H1 (cell line): ENCODE measurements at regions not wholly inside any gene's neighbourhood (a gene's known extent, or its start where the extent isn't known, plus 50 kb on each side); places are given as distances from the start of the nearest gene placed in this dataset.
A peak's percentile ranks its signal among the peaks of the same experiment; 100 is the strongest.

Experiments
- CHD1 ChIP-seq: IDR thresholded peaks from 2 replicates; pipeline ENCODE4 v1.6.1; 2012; ENCODE audit warnings: low read depth, low read length, improper control_type of control experiment
- FOSL1 ChIP-seq: IDR thresholded peaks from 2 replicates; pipeline ENCODE4 v1.6.1; 2011; ENCODE audit warnings: mild to moderate bottlenecking, low read depth, low read length, moderate library complexity; ENCODE audit not compliant: insufficient read depth
- POLR2A ChIP-seq, 2 experiments: IDR thresholded peaks; 1 replicate in 1 of 2; 2 replicates in 1 of 2; pipeline ENCODE4 v1.6.1; 2011; ENCODE audit warnings: low read depth in 2 of 2, low read length in 2 of 2, mild to moderate bottlenecking in 2 of 2; ENCODE audit errors: control extremely low read depth in 1 of 2
- RAD21 ChIP-seq, 2 experiments: IDR thresholded peaks in 1 of 2; conservative IDR thresholded peaks in 1 of 2; 2 replicates each; pipeline ENCODE4 v1.6.1; 2011; ENCODE audit warnings: low read depth in 2 of 2, low read length in 2 of 2, improper control_type of control experiment in 1 of 2, inconsistent platforms in 1 of 2, mild to moderate bottlenecking in 1 of 2, moderate library complexity in 1 of 2

DNA sequence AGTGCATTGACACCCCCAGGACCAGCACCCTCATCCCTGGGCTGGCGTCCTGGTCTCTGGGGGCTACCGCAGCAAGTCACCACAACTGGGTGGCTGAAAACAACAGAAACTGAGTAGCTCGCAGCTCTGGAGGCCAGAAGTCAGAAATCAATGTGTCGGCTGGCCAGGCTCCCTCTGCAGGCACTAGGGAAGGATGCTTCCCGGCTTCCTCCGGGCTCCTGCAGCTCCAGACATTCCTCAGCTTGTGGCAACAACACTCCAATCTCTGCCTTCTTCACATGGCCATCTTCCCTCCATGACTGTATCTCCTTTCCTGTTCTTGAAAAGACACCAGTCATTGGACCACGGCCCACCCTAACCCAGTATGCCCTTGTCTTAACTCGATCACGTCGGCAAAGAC, 224.2 kb downstream of the NPHP4 start (continued):
- TF ChIP-seq POLR2A (IDR thresholded peaks at IDR 0.05; ENCODE audit: control extremely low read depth in 1 of 2, low read depth in 2 of 2, low read length in 2 of 2) (peak in 1 of 2 experiments; percentile 27; a peak in 1 of 3 replicates), CHD1 (no peak), FOSL1 (no peak), RAD21 (IDR thresholded peaks at IDR 0.05 in 1 of 2, conservative IDR thresholded peaks at IDR 0.05 in 1 of 2; ENCODE audit: low read depth in 2 of 2, low read length in 2 of 2) (peak; percentile 20 to 51; a peak in 3 of 4 replicates)
